GM18858 (cell line): ENCODE measurements at regions not wholly inside any gene's neighbourhood (a gene's known extent, or its start where the extent isn't known, plus 50 kb on each side); places are given as distances from the start of the nearest gene placed in this dataset.
"Not testable (repeated sequence)": the region's sequence is repeated elsewhere in the genome, so short reads cannot be mapped to it uniquely, and the experiment has no call there.

Experiments used
- ATAC-seq: cut with Tn5 transposase; IDR thresholded peaks from one replicate; pipeline ENCODE4 v1.9.1; 2021; ENCODE audit not compliant: unreplicated experiment

GRCh38 chr10:9848981-9849380 is 1168.7 kb upstream of the CELF2 start:
- ATAC-seq = no peak

DNA sequence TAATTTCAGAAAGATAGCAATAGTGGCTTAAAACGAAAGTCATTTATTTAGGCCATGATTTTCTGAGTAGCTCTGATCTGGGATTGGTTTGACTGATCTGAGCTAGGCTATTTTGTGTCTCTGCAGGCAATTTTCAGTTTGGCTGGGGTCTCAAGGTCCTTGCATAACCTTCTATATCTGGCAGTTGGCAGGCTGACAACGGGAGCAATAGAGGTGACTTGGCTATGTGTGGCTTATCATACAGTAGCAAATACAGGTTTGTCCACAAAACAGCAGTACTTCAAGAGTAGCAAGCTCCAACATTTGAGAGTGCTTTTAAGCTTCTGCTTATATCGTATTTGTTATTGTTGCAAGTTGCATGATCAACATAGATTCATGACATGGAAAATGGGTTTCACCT is 1167.3 kb upstream of the CELF2 start:
- no peak for ATAC-seq

DNA sequence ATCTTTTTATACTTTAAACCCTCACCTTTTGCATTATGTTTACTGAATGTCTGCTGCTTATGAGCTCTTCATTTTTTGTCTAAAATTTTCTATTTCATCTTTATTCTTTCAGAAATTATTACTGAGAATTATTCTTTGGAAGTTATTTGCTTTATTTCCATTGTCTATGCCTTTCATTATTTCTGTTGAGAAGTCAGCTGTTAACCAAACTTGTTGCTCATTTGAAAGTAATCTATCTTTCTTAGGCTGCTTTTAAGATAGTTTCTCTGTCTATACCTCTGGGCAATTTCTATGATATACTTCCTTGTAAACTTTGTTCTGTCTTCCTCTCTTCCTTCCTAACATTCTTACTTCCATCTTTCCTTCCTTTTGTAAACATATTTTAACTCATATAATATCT is 1165.9 kb upstream of the CELF2 start:
- no peak for ATAC-seq

DNA sequence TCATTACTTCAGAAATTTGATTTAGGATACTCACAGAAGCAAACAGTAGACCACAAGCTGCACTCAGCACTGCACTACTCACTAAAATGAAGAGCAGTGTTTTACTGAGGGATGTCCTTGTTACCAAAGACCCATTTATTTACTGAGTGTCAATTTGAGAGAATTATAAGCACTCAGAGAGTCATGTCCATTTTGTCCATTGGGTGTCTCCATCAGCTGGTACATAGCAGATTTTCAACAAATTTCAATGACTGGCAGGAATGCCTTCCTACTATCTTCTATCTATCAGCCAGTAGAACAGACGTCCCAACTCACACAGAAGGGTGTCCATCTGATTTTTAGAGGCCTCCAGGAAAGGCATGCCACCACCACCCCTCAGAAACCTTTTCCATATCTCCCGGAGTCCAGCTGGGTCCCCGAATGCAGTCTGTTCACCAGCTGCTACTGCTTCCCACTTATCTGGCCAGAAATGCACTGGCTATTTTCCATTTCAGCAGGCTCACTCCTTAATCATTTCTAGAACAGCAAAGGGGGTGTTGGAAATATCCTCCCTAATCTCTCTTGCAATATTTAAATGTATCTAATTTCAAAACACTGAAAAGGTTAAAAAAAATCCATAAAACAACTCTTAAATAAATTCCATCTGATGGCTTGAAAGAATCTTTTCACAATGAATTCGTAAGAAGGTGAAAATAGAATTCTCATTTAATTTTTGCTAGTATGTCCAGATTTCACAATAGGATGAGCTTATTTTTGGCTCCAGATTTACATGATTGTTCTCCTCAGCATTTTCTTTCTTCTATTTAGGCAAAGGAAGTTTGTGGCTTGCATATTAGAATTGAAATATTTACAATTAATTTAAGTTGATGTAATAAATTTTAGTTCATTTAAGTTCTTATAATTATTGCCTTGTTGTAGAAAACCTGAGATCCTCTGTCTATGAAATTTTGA is 1164.0 kb upstream of the CELF2 start:
- ATAC-seq = no peak

DNA sequence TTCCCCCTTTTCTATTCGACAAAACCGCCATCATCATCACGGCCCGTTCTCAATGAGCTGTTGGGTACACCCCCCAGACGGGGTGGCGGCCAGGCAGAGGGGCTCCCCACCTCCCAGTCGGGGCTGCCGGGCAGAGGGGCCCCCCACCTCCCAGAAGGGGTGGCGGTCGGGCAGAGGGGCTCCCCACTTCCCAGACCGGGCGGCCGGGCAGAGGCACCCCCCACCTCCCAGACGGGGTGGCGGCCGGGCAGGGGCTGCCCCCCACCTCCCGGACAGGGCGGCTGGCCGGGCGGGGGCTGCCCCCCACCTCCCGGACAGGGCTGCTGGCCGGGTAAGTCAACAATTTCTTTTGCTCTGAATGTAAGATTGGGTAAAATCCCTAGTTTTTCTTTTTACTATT is 1162.2 kb upstream of the CELF2 start:
- ATAC-seq = not testable (repeated sequence)

DNA sequence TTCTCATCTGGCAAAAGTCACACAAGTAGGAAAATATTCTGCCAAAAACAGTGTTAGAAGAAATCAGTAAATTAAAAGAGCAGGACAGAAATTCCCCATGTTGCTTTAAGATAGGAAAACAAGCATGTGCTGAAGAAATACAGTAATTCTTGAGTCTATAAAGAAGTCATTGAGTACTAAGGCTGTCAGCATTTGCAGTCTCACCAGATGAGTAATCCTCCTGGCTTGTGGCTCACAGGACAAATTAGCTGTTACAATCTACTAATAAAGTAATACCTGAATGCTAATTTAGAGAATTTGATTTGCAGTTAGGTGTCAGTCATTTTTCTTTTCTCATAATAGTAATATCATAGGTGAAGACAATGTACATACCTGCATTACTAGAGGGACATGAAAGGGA is 1158.9 kb upstream of the CELF2 start:
- ATAC-seq = no peak

DNA sequence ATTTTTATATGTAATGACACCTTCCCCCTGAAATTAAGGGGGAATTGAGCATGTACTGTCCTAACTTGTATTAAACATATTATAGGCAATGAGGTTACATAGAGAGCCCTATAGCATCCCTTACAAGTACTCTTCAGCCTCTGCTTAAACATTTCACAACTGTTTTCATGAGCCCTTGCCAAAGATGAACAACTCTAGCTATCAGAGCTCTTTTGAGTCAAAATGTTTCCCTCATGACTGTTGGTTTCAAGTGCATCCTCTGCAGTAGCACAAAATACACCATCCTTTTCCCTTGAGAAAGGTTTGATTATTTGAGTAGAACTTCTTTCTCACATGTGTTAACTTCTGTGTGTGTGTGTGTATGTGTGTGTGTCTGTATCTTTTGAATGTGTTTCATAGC is 1157.6 kb upstream of the CELF2 start:
- no peak for ATAC-seq

DNA sequence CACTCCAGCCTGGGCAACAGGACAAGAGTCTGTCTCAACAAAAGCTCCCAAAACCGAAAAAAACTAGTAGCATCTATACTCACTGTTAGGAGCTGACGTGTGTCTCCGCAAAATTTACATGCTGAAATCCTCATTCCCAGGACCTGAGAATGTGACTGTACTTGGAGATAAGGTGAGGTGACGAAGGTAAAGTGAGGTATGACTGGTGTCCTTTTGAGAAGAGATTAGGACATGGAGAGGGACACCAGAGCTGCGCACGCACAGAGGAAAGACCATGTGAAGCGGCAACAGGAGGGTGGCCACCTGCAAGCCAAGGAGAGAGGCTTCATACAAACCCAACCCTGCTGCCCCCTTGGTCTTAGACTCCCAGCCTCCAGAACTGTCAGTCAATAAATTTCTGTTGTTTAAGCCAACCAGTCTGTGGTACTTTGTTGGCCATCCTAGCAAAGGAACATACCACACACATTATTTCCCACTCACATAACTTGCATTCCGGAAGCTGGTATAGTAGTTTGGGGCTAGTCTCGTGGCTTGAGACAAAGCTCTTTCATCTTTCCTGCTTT is 1154.0 kb upstream of the CELF2 start:
- ATAC-seq = no peak

DNA sequence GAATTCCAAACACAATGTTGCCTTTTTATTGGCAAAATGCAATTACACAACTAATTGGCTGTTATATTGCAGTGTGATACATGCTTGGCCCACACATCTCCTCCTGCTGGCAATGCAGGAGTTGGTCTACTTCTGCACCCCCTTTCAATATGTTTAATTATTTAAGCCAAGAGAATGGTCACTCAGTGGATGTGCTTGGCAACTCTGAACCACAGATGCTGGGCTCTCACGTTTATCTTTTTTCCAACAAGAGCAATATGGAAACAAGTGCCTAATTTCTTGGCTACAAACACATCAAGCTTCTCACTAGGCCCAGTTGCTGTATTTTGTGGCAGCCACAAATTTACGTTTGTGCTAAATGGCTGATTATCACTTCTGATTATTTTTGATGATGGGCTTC is 1149.2 kb upstream of the CELF2 start:
- no peak for ATAC-seq

DNA sequence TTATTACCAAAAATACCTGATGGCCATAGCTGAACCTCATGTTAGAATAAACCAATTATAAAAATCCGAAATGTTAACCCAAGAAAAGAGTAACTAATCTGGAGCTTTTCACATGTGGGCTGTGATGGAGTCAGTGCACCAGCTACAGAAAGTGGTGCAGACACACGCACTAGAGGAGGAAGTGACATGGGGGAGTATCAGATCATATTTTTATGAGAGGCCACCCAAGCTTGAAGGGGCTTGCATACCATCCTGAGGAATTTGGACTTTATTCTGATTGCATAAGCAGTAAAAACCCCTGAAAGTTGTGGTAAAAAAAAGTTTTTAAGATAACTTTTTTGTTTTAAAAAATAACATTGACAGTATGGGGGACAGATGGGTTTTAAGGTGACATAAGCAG is 1148.5 kb upstream of the CELF2 start:
- ATAC-seq = no peak

GRCh38 chr10:9869606-9870176 is 1148.0 kb upstream of the CELF2 start:
- ATAC-seq = no peak

- no peak for ATAC-seq
Observed at GRCh38 chr10:9875353-9875752, 1142.3 kb upstream of the CELF2 start.

DNA sequence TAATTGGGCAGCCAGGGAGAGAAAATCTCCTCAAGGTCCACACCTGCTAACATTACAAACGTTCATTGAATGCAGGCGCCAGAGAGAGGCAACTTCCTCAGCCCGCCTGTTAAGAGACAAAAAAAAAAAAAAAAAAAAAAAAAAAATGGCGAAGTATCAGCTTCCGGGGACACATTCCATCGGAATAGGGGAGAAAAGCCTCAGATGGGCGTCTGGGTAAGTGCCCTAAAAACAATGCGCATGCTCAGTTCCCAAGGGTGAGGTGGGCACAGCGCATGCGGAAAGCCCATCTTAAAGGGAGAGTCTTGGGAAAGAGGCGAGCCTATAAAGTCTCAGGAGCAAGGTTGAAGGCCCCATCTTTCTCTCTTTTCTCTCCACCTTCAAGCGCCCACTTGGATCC is 1139.7 kb upstream of the CELF2 start:
- no peak for ATAC-seq

DNA sequence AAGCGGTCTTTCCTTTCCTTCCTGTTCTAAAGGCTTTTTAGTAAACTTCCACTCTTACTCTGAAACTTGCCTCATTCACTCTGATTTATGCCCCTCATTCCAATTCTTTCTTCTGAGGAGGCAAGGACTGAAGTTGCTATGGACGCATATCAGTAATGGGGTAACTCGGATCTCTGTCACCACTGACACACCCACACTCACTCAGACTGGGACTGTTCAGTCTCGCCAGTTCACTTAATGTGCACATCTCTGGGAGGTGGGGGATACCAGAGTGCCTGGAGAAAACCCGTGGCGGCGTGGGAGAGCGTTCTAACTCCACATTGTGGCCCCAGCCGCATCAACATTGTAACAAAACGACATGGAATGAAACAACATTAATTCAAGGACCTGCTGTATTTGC is 1139.3 kb upstream of the CELF2 start:
- no peak for ATAC-seq

DNA sequence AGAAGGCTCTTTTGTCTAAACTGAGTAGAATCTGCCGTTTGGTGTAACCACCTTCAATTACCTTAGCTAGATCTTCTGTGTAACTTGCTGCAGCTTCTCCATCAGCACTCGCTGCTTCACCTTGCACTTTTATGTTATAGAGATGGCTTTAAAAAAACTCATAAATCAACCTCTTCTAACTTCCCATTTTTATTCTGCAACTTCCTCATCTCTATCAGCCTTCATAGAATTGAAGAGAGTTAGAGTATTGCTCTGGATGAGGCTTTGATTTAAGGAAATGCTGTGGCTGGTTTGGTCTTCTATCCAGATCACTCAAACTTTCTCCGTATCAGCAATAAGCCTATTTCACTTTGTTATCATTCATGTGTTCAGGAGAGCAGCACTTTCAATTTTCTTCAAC is 1131.9 kb upstream of the CELF2 start:
- no peak for ATAC-seq

DNA sequence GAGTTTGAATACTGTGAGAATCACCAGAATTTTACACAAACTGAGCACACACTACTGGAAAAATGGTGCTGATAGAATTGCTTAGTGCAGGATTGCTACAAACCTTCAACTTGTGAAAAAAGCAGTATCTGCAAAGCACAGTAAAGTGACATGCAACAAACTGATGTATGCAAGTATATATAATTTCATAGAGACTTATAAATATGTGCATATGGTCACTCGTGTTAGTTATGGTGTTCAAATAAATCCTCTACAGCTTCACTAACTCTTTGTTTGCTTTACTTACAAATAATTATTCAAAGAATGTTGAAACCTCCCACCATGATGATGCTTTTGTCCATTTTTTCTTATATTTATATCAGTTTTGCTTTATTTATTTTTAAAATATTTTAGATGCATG is 1130.9 kb upstream of the CELF2 start:
- ATAC-seq = no peak

- ATAC-seq = no peak
Observed at GRCh38 chr10:9895453-9895852, 1122.2 kb upstream of the CELF2 start.

GRCh38 chr10:9895981-9896380 is 1121.7 kb upstream of the CELF2 start:
- no peak for ATAC-seq

GRCh38 chr10:9898633-9899395 is 1118.9 kb upstream of the CELF2 start:
- ATAC-seq = no peak

GRCh38 chr10:9900751-9901150 is 1116.9 kb upstream of the CELF2 start:
- ATAC-seq = no peak

DNA sequence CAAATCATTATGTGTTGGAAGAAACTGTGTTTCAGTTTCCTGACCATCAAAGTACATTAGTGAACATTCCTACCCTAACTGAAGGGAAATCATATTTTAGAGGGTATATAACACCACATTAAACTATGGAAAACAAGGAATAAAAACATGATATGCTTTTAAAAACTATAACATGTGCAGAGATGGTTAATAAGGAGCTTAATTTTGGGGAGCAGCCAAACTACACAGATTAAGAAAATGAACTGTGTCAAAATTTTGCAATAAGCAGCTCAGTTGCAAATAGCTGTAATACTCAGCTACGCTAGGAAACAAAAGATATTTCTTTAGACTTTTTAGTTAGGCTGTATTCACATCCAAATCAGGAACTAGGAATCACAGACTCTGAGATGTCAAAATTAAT is 1115.7 kb upstream of the CELF2 start:
- ATAC-seq = no peak

DNA sequence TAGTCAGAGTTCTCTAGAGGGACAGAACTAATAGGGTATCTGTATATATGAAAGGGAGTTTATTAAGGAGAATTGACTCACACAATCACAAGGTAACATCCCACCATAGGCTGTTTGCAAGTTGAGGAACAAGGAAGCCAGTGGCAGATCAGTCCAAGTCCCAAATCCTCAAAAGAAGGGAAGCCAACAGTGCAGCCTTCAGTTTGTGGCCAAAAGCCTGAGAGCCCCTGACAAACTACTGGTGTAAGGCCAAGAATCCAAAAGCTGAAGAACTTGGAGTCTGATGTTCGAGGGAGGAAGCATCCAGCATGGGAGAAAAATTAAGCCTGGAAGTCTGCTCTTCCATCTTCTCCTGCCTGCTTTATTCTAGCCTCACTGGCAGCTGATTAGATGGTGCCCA is 1107.2 kb upstream of the CELF2 start:
- ATAC-seq = no peak
